HG03571 (cell line): ENCODE measurements at regions not wholly inside any gene's neighbourhood (a gene's known extent, or its start where the extent isn't known, plus 50 kb on each side); places are given as distances from the start of the nearest gene placed in this dataset.

Experiments
- ATAC-seq: cut with Tn5 transposase; IDR thresholded peaks from one replicate; pipeline ENCODE4 v1.9.1; 2021; ENCODE audit not compliant: unreplicated experiment

GRCh38 chr17:73878923-73879322, 234.7 kb upstream of the SDK2 start:
- ATAC-seq, result no peak

DNA sequence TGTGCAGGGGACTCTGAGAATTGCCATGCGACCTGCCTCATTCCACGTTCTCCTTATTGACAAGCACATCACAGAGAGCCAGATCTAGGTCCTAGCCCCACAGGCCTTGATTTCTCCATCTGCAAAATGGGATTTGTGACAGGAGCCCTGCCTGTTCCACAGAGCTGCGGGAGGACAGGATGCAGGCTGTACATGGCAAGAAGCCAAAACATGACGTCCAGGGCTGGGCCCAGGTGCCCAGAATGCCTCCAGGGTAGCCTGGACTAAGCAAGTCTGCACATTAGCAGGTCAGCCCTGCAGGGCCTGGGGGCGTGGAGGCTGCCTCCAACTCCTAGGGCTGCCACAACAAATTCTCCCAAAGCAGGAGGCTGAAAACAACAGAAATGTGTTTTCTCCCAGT, 235.7 kb upstream of the SDK2 start:
- no peak for ATAC-seq

GRCh38 chr17:73882590-73882989, 238.3 kb upstream of the SDK2 start:
- no peak for ATAC-seq

DNA sequence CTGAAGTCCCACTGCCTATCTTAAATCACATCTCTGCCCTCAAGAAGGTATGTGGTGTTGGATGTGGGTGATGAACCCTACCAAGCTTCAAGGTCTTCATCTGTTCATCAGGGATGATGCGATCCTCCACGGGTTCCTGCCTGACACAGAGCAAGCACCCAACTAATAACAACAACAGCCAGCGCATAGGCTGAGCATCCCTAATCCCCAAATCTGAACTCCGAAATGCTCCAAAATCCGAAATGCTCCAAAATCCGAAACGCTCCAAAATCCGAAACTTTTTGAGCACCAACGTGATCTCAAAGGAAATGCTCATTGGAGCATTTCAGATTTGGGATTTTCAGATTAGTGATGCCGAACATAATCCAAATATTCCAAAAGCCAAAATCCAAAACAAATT, 238.9 kb upstream of the SDK2 start:
- ATAC-seq, result no peak

GRCh38 chr17:73887739-73888138, 243.5 kb upstream of the SDK2 start:
- ATAC-seq, result no peak

GRCh38 chr17:73888862-73889261, 244.6 kb upstream of the SDK2 start:
- no peak for ATAC-seq

DNA sequence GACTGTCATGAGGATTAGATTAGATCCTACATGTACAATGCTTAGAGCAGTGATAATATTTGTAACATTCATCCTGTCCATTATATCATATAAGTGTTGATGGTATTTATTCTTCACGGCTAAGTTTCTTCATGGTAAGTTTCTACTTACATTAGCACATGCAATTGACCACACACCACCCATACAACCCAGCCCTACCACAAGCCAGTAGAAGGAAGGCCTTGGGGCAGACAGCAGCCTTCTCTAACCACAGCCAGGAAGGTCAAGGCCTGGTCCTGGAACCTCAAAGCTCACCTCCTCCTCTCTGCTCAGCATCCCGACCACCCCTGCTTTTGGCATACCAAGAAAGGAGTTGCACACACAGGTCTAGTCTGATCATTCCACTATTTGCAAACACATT, 245.2 kb upstream of the SDK2 start:
- ATAC-seq, result no peak

GRCh38 chr17:73890831-73891405, 246.7 kb upstream of the SDK2 start:
- no peak for ATAC-seq

DNA sequence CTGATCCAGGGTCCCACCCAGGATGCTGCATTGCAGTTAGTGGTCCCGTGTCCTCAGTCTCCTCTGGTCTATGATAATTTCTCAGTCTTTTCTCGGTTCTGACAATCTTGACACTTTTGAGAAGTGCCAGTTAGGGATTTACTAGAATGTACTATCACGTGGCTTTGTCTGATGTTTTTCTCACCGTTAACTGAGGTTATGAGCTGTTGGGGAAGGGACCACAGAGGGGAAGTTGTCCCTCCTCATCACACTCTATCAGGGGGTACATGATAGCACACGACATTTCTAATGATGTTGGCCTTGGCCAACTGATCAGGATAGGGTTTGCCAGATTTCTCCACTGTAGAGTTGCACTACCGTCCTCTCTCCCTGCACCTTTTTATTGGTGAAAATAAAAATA, 250.9 kb upstream of the SDK2 start:
- ATAC-seq, result no peak

GRCh38 chr17:73896966-73897365, 252.7 kb upstream of the SDK2 start:
- no peak for ATAC-seq

GRCh38 chr17:73899839-73900238, 255.6 kb upstream of the SDK2 start:
- ATAC-seq, result no peak

GRCh38 chr17:73900516-73900915, 256.3 kb upstream of the SDK2 start:
- ATAC-seq, result no peak

DNA sequence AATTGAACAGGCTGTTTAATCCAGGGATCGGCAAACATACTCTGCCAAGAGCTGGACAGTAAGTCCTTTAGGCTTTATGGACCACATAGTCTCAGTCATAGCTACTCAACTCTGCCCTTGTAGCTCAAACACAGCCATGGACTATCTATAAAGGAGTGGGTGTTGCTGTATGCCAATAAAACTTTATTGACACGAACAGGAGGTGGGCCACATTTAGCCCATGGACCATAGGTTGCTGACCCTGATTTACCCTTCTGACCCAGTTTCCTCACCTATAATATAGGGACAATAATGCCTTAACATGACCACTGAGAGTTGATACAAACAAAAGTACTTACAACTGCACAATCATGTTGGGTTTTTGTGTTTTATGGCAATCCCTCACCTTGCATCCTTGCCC, 257.0 kb upstream of the SDK2 start:
- no peak for ATAC-seq

GRCh38 chr17:73901661-73902415, 257.6 kb upstream of the SDK2 start:
- no peak for ATAC-seq

DNA sequence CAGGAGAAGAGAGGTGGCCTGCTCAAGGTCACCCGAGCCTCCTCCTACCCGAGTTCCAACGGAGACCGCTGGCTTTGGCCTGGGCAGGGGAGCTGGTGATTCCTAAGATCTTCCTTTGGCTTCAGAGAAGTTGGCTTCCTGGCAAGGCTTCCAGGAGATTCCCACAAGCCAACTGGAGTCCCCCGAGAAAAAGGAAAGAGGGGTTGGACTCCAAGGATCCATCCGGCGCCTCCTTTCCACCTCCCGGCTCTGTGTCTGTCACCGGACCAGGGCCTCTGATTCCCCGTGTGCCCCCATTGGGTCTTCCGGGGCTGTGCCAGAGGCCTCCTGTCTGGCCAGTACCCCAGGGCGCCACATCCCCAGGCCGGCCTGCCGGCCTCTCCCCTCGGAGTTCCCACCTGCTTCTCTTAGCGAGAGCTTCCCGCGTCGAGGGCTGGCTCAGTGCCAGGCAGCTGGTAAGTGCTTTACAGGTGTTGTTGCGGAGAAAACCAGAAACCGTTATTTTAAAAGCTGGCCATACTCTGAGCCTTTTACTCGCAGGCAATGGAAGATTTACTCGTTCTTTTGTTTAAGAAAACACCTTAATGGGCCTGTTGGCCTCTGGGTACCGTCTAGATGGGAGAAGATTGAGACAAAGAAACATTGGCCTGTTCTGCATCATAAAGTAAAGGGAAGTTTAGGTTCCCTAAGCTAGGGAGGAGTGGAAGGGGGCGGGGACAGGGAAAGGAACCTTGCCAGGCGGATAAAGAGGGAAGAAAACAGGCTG, 258.4 kb upstream of the SDK2 start:
- no peak for ATAC-seq

DNA sequence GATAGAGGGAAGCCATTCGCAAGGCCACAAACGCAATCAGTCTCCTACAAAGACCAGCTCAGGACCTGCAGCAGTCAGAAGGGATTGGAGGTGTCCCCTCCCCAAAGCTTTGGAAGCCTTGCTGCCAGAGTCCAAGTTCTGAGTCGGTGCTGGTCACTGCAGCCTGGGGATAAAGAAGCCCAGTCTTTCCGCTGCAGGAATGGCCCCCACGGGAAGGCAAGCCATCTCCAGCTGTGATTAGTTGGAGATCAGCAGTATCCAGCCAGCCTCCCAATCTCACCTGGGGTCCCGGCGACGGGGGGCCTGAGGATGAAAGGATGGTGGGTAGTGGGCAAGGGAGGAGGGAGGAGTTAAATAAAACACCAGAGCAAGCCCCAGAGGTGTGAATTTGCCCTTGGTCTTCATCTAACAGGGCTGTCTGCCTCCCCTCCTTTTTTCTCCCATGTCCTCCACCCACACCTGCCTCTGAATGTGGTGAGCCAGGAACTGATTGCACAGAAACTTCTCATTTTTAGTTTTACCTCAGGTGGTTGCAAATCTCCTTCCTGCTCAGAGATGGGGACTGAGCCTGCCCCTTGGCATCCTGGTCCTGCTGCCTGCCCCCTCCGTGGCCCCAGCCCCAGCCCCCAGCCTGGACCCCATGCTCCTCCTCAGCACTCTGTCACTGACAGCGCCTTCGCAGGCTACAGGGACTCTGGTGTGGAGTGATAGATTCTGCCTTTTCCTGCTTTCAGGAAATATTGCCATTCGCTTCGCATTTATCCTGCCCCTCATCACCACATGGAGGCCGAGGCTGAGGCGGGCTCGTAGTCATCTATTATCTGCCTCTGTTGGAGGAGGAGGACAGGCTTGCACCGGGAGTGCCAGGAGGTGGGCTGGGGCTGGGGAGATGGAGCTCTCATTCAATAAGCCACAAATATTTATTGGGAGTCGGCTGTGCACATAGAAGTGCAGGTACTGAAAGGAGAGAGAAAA, 262.9 kb upstream of the SDK2 start:
- no peak for ATAC-seq

- ATAC-seq, result no peak
Measured at GRCh38 chr17:73909186-73909585, 264.9 kb upstream of the SDK2 start.

DNA sequence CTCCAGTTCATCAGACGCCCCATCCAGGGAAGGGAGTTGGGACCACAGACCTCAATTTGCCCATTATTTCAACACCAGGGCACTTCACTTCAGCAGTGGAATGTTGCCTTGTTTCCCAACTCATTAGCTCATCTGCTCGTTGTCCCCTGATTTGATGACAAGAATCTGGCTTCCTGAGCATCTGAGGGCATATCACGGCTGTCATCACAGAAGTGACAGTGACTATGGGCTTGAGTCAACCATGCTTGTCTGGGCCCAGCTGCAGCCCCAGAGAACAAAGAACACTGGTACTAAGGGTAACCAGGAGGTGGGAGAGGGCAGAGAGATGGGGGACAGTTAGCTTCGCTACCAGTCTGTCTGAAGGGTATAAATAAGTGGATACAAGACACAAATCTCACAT, 266.0 kb upstream of the SDK2 start:
- ATAC-seq, result no peak

DNA sequence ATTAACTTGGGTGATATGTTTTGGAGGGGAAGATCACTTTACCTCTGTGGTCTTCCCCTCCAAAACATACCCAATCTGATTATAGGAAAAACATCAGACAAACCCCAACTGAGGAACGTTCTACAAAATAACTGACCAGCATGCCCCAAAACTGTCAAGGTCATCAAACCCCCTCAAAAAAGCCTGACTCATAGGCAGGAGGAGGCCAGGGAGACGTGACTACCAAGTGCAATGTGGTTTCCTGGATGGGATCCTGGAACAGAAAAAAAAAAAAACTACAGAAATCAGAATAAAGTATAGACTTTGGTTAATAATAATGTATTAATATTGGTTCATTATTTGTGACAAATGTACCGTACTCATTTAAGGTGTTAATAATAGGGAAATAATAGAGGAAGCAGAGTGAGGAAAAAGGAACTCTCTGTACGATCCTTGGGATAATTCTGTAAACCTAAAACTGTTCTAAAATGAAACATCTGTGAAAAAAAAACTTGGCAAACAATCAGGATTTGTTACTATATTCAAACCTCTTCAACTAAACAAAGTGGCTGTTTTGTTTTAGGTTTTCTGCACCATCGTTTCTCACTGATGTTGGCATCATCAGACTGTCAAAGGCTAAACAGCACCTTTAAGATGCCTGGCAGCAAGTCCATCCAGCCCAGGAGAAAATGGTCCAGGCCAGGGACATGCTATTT, 266.7 kb upstream of the SDK2 start:
- no peak for ATAC-seq

- ATAC-seq, result no peak
Measured at GRCh38 chr17:73911726-73912372, 267.6 kb upstream of the SDK2 start.
